ENCODE measurements at regions not wholly inside any gene's neighbourhood (a gene's known extent, or its start where the extent isn't known, plus 50 kb on each side); places are given as distances from the start of the nearest gene placed in this dataset.

- Mint-ChIP-seq H3K36me3 (ENCODE audit: insufficient read depth in 1 of 3, low read depth in 3 of 3) (no peaks in the 10 kb centered on the region), H3K4me3 (no peak overlapping the region), H3K9me3 (no peaks in the 10 kb centered on the region; a peak in 1 of 5 replicates), H3K27me3 (ENCODE audit: low read depth) (peaks cover 84% of the 10 kb centered on the region), H3K4me1 (peaks cover 2 to 5% of the 10 kb centered on the region in 2 experiments; a peak in 2 of 4 replicates), H3K27ac (no peak overlapping the region)
- TF ChIP-seq CTCF (conservative IDR thresholded peaks at IDR 0.05) = no peak
- Histone ChIP-seq H3K79me2 (ENCODE audit: insufficient read depth, low read length) (no peaks in the 10 kb centered on the region), H3K23ac (ENCODE audit: insufficient read length, low read depth, low read length) (no peak overlapping the region), H4K20me1 (ENCODE audit: control insufficient read depth, insufficient read depth, insufficient read length) (no peaks in the 10 kb centered on the region), H3K56ac (ENCODE audit: insufficient read length, low read depth, low read length) (no peak overlapping the region), H3K9ac (ENCODE audit: extremely low read depth, insufficient read length, low read length) (no peak overlapping the region), H3K4ac (ENCODE audit: low read depth, low read length) (no peak overlapping the region), H4K5ac (ENCODE audit: insufficient read length, low read depth, low read length) (no peak overlapping the region), H3K14ac (ENCODE audit: insufficient read depth, low read length) (no peak overlapping the region), H2BK5ac (ENCODE audit: insufficient read length, low read length) (no peak overlapping the region), H3K4me2 (ENCODE audit: insufficient read depth, insufficient read length, low read length) (no peak overlapping the region), H4K8ac (replicated peaks; ENCODE audit: insufficient read length, low read depth, low read length) (no peak overlapping the region), H3K27ac (ENCODE audit: insufficient read length, low read depth, low read length) (no peak overlapping the region), H3K23me2 (ENCODE audit: insufficient read length, low read depth, low read length, poor library complexity, severe bottlenecking) (no peaks in the 10 kb centered on the region), H2BK12ac (ENCODE audit: insufficient read length, low read depth, low read length) (no peak overlapping the region), H2BK20ac (ENCODE audit: low read depth, low read length, poor library complexity, severe bottlenecking) (no peak overlapping the region), H3K9me3 (ENCODE audit: control insufficient read depth, low read depth, low read length) (no peaks in the 10 kb centered on the region), H3K79me1 (ENCODE audit: insufficient read depth, low read depth, low read length, poor library complexity, severe bottlenecking) (no peaks in the 10 kb centered on the region), H2BK120ac (ENCODE audit: low read depth, low read length, poor library complexity, severe bottlenecking) (no peak overlapping the region), H2BK15ac (ENCODE audit: low read depth, low read length) (no peak overlapping the region), H3K18ac (ENCODE audit: insufficient read length, low read depth, low read length) (no peak overlapping the region), H4K91ac (ENCODE audit: insufficient read length, low read depth, low read length) (no peak overlapping the region), H2AFZ (ENCODE audit: low read length) (no peak overlapping the region), H3K4me1 (ENCODE audit: insufficient read depth, low read length) (no peaks in the 10 kb centered on the region), H3T11ph (ENCODE audit: low read length) (no peak overlapping the region), H2AK5ac (ENCODE audit: insufficient read length, low read length) (no peak overlapping the region), H3K27me3 (ENCODE audit: insufficient read depth, low read length) (no peaks in the 10 kb centered on the region)
- DNase-seq = no peak
- WGBS (ENCODE audit: extremely low coverage, insufficient read length, low lambda C conversion rate) = no CpG with 5 or more reads among the region's 3 CpGs
Measured at GRCh38 chr5:135091286-135091685, 57.3 kb upstream of the PITX1 start.
